ENCODE measurements at regions not wholly inside any gene's neighbourhood (a gene's known extent, or its start where the extent isn't known, plus 50 kb on each side); places are given as distances from the start of the nearest gene placed in this dataset.

DNA sequence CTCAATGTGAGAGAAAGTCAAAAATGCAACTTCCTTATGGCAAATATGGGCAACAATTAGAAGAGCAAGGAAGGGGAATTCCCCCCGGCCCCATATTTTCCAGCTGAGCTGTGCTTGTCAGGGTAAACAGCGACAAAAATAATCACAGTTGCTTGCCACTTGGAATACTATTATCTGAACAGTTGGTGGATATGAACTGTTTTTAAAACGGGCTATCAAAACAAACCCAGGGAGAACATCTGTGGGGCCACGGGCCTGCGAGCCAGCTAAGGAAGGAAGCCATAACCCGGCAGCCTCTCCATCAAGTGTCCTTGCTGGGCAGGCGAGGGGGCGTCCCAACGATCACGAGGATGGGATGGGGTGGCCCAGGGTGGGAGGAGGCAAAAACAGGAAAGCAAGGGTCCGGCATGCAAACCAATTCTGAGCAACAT lies 228.4 kb downstream of the ARHGAP12 start:
- TF ChIP-seq, protein P1, sequence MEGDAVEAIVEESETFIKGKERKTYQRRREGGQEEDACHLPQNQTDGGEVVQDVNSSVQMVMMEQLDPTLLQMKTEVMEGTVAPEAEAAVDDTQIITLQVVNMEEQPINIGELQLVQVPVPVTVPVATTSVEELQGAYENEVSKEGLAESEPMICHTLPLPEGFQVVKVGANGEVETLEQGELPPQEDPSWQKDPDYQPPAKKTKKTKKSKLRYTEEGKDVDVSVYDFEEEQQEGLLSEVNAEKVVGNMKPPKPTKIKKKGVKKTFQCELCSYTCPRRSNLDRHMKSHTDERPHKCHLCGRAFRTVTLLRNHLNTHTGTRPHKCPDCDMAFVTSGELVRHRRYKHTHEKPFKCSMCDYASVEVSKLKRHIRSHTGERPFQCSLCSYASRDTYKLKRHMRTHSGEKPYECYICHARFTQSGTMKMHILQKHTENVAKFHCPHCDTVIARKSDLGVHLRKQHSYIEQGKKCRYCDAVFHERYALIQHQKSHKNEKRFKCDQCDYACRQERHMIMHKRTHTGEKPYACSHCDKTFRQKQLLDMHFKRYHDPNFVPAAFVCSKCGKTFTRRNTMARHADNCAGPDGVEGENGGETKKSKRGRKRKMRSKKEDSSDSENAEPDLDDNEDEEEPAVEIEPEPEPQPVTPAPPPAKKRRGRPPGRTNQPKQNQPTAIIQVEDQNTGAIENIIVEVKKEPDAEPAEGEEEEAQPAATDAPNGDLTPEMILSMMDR (IDR thresholded peaks at IDR 0.05; ENCODE audit: borderline replicate concordance, extremely low read depth, low read length, poor library complexity, severe bottlenecking): no peak
- no peak for TF ChIP-seq EZH2 (IDR thresholded peaks at IDR 0.05; ENCODE audit: borderline replicate concordance, low read depth, low read length, severe bottlenecking)
